HEK293 (cell line): ENCODE measurements at regions not wholly inside any gene's neighbourhood (a gene's known extent, or its start where the extent isn't known, plus 50 kb on each side); places are given as distances from the start of the nearest gene placed in this dataset.

Experiments used
- KLF16 ChIP-seq: fragments of 450-650 bp; formaldehyde crosslinking; IDR thresholded peaks from 2 replicates; pipeline ENCODE4 v1.5.1; 2017; ENCODE audit warnings: missing biosample characterization, missing genetic modification characterization
- ZBTB21 ChIP-seq: fragments of 450-650 bp; formaldehyde crosslinking; IDR thresholded peaks from 2 replicates; pipeline ENCODE4 v1.5.1; 2017; ENCODE audit warnings: missing biosample characterization, missing genetic modification characterization
- ZNF133 ChIP-seq: fragments of 450-650 bp; formaldehyde crosslinking; IDR thresholded peaks from 2 replicates; pipeline ENCODE4 v1.5.1; 2016; ENCODE audit warnings: missing biosample characterization, missing genetic modification characterization
- ZNF292 ChIP-seq: fragments of 450-650 bp; formaldehyde crosslinking; IDR thresholded peaks from 2 replicates; pipeline ENCODE4 v1.5.1; 2016; ENCODE audit warnings: low read depth, missing biosample characterization, missing genetic modification characterization, borderline replicate concordance
- ZNF677 ChIP-seq: fragments of 450-650 bp; IDR thresholded peaks from 2 replicates; pipeline ENCODE4 v1.5.0; 2018; ENCODE audit warnings: missing biosample characterization, mild to moderate bottlenecking, missing genetic modification characterization, moderate library complexity
- TF ChIP-seq, protein P1 (sequence below): fragments of 450-650 bp; formaldehyde crosslinking; IDR thresholded peaks from 2 replicates; pipeline ENCODE4 v1.5.1; 2016; ENCODE audit warnings: missing biosample characterization, missing genetic modification characterization

DNA sequence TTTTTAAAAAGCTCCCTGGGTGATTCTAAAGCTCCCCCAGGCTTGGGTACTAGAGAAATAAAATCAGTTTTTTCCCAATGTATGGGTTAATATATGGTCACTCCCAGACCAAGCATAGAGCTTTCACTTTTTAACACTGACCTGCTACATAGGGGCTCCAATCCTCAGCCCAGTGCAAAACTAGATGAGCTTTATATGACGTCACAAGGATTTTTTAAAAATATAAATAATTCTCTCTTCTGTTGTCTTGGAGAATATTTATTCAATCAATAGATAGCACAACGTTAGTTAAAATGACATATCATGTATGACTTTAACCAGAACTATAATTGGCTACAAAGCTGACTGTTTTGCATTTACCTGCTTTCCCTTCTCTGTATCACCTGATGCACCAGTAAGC lies 137.9 kb upstream of the TMCC3 start:
- TF ChIP-seq ZBTB21 (tag by site-specific recombination) (no peak), ZNF133 (no peak), ZNF677 (tag by site-specific recombination) (no peak), KLF16 (tag by site-specific recombination) (no peak), ZNF292 (no peak)
- TF ChIP-seq, protein P1, sequence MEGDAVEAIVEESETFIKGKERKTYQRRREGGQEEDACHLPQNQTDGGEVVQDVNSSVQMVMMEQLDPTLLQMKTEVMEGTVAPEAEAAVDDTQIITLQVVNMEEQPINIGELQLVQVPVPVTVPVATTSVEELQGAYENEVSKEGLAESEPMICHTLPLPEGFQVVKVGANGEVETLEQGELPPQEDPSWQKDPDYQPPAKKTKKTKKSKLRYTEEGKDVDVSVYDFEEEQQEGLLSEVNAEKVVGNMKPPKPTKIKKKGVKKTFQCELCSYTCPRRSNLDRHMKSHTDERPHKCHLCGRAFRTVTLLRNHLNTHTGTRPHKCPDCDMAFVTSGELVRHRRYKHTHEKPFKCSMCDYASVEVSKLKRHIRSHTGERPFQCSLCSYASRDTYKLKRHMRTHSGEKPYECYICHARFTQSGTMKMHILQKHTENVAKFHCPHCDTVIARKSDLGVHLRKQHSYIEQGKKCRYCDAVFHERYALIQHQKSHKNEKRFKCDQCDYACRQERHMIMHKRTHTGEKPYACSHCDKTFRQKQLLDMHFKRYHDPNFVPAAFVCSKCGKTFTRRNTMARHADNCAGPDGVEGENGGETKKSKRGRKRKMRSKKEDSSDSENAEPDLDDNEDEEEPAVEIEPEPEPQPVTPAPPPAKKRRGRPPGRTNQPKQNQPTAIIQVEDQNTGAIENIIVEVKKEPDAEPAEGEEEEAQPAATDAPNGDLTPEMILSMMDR (tag by site-specific recombination): no peak
